HCT116 (cell line): ENCODE measurements at regions not wholly inside any gene's neighbourhood (a gene's known extent, or its start where the extent isn't known, plus 50 kb on each side); places are given as distances from the start of the nearest gene placed in this dataset.

Source experiments
- ATAC-seq: fragments of 200-7000 bp; cut with Tn5 transposase; 2 replicates; pipeline ENCODE4 v1.9.1; 2020; ENCODE audit warnings: mild to moderate bottlenecking, moderate library complexity
- BruUV-seq: library from RNA; stranded (reverse); fragments of 400-500 nt; replicated peaks from 2 replicates; lab custom pipeline; 2021; lab: Mats Ljungman, UMichigan
- CTCF ChIA-PET: fragments of 300-600 bp; sonication (Branson Sonifier 250); formaldehyde crosslinking; loops from one replicate; lab custom pipeline; 2021; ENCODE audit warnings: antibody characterized with exemption; lab: Charles Lee
- POLR2A ChIA-PET: fragments of 300-600, 350-600 bp; sonication (Branson Sonifier 250); formaldehyde crosslinking; loops from one replicate; lab custom pipeline; 2021; ENCODE audit warnings: antibody characterized with exemption; lab: Charles Lee
- RAD21 ChIA-PET, 2 experiments: fragments of 300-600 bp; sonication (Branson Sonifier 250); formaldehyde crosslinking; loops; one replicate each; lab custom pipeline; 2023; ENCODE audit warnings: low total read pairs in 2 of 2; ENCODE audit not compliant: uncharacterized antibody in 2 of 2, unreplicated experiment in 2 of 2, low non-redundant PET in 1 of 2; lab: Charles Lee
- DNase-seq: peaks from one replicate; pipeline ENCODE4 v3.0.0-alpha.2; 2010; ENCODE audit warnings: low read depth, low spot score
- H2AFZ ChIP-seq: fragments of 200-600 bp; shearing (Covaris generic), sonication (generic); 2 replicates; pipeline ENCODE4 v1.6.1; 2017; ENCODE audit warnings: low read depth, mixed run types, mixed read lengths, antibody characterized with exemption, low read length; ENCODE audit not compliant: poor library complexity, severe bottlenecking
- H3K27ac ChIP-seq: 2 replicates; pipeline ENCODE4 v1.5.1; 2012; ENCODE audit warnings: low read depth, low read length
- H3K27me3 ChIP-seq: fragments of 200-600 bp; sonication (generic); 2 replicates; pipeline ENCODE4 v1.6.1; 2016; ENCODE audit warnings: mixed run types, low read length, mixed read lengths; ENCODE audit not compliant: insufficient read depth
- H3K36me3 ChIP-seq, 2 experiments: fragments of 200-500 bp in 1 of 2; fragments of 200-600 bp in 1 of 2; sonication (Bioruptor generic) in 1 of 2; sonication (generic) in 1 of 2; 2 replicates each; pipeline versions ENCODE4 v1.5.1 to v1.6.1; 2014 to 2016; ENCODE audit warnings: low read length in 2 of 2, inconsistent platforms in 1 of 2, mixed read lengths in 1 of 2, mixed run types in 1 of 2; ENCODE audit not compliant: insufficient read depth in 2 of 2, control insufficient read depth in 1 of 2
- H3K4me1 ChIP-seq, 2 experiments: fragments of 200-600 bp in 1 of 2; sonication (generic) in 1 of 2; 2 replicates each; pipeline versions ENCODE4 v1.5.1 to v1.6.1; 2012 to 2017; ENCODE audit warnings: low read length in 2 of 2, inconsistent platforms in 1 of 2, mild to moderate bottlenecking in 1 of 2, mixed read lengths in 1 of 2, mixed run types in 1 of 2, moderate library complexity in 1 of 2; ENCODE audit not compliant: insufficient read depth in 2 of 2, control insufficient read depth in 1 of 2
- H3K4me2 ChIP-seq: fragments of 200-600 bp; sonication (generic); 2 replicates; pipeline ENCODE4 v1.6.1; 2017; ENCODE audit warnings: mixed run types, low read length, mixed read lengths
- H3K4me3 ChIP-seq, 2 experiments: fragments of 200-600 bp in 1 of 2; sonication (generic) in 1 of 2; replicated peaks in 1 of 2; 2 replicates each; pipeline ENCODE4 v1.5.1; 2011 to 2016; ENCODE audit warnings: low read length in 2 of 2, control low read depth in 1 of 2, low read depth in 1 of 2, mild to moderate bottlenecking in 1 of 2, mixed read lengths in 1 of 2, mixed run types in 1 of 2
- H3K79me2 ChIP-seq: fragments of 200-600 bp; sonication (generic); 2 replicates; pipeline ENCODE4 v1.6.1; 2017; ENCODE audit warnings: mild to moderate bottlenecking, mixed run types, low read length, moderate library complexity, mixed read lengths; ENCODE audit not compliant: insufficient read depth
- H3K9ac ChIP-seq: fragments of 200-600 bp; sonication (generic); 2 replicates; pipeline ENCODE4 v1.6.1; 2016; ENCODE audit warnings: low read length, mixed read lengths
- H3K9me2 ChIP-seq: fragments of 200-600 bp; sonication (generic), shearing (Covaris generic); 2 replicates; pipeline ENCODE4 v1.6.1; 2017; ENCODE audit warnings: mixed run types, mild to moderate bottlenecking, moderate library complexity; ENCODE audit not compliant: insufficient read depth
- H3K9me3 ChIP-seq, 2 experiments: fragments of 200-500 bp in 1 of 2; fragments of 200-600 bp in 1 of 2; sonication (Bioruptor generic) in 1 of 2; sonication (generic) in 1 of 2; 2 replicates each; pipeline ENCODE4 v1.6.1; 2014 to 2017; ENCODE audit warnings: low read length in 2 of 2, mixed read lengths in 2 of 2, inconsistent platforms in 1 of 2, low read depth in 1 of 2, mild to moderate bottlenecking in 1 of 2, mixed run types in 1 of 2, moderate library complexity in 1 of 2; ENCODE audit not compliant: control insufficient read depth in 1 of 2, insufficient read depth in 1 of 2
- H4K20me1 ChIP-seq: fragments of 200-600 bp; sonication (generic), shearing (Covaris generic); 2 replicates; pipeline ENCODE4 v1.6.1; 2017; ENCODE audit warnings: mixed run types, mild to moderate bottlenecking, moderate library complexity; ENCODE audit not compliant: insufficient read depth
- CEBPB ChIP-seq: IDR thresholded peaks from 2 replicates; pipeline ENCODE4 v1.6.1; 2012; ENCODE audit warnings: low read depth
- EGR1 ChIP-seq: IDR thresholded peaks from 2 replicates; pipeline ENCODE4 v1.6.1; 2012; ENCODE audit warnings: low read depth
- ELF1 ChIP-seq: IDR thresholded peaks from 2 replicates; pipeline ENCODE4 v1.6.1; 2012; ENCODE audit warnings: low read depth, borderline replicate concordance
- EZH2 ChIP-seq: fragments of 200-600 bp; sonication (generic); IDR thresholded peaks from 2 replicates; pipeline ENCODE4 v1.6.1; 2017; ENCODE audit warnings: antibody characterized with exemption, mixed run types
- EZH2phosphoT487 ChIP-seq: fragments of 200-600 bp; IDR thresholded peaks from 2 replicates; pipeline ENCODE4 v1.6.1; 2018; ENCODE audit warnings: antibody characterized with exemption, borderline replicate concordance
- POLR2AphosphoS5 ChIP-seq: IDR thresholded peaks from 2 replicates; pipeline ENCODE4 v1.6.1; 2011; ENCODE audit warnings: mild to moderate bottlenecking, low read depth, low read length, moderate library complexity
- RAD21 ChIP-seq: IDR thresholded peaks from 2 replicates; pipeline ENCODE4 v1.6.1; 2012; ENCODE audit warnings: low read depth, mild to moderate bottlenecking
- SIN3A ChIP-seq: IDR thresholded peaks from 2 replicates; pipeline ENCODE4 v1.6.1; 2012; ENCODE audit warnings: low read depth
- SP1 ChIP-seq: IDR thresholded peaks from 2 replicates; pipeline ENCODE4 v1.6.1; 2012; ENCODE audit warnings: low read depth
- SRF ChIP-seq: IDR thresholded peaks from 2 replicates; pipeline ENCODE4 v1.6.1; 2012; ENCODE audit warnings: low read depth
- YY1 ChIP-seq: IDR thresholded peaks from 2 replicates; pipeline ENCODE4 v1.6.1; 2011; ENCODE audit warnings: low read length, low read depth, moderate library complexity, mild to moderate bottlenecking; ENCODE audit not compliant: insufficient replicate concordance; ENCODE audit errors: extremely low read depth
- ZNF274 ChIP-seq: fragments of 200-500 bp; sonication (Bioruptor generic); IDR thresholded peaks from 2 replicates; pipeline ENCODE4 v1.6.1; 2014; ENCODE audit warnings: mild to moderate bottlenecking, low read depth, low read length, inconsistent platforms
- intact Hi-C: fragments of 100-400 bp; cut with micrococcal nuclease; formaldehyde crosslinking; loops from 2 replicates; pipeline ENCODE4 v1.10.0; 2022
- TF ChIP-seq, protein P1 (sequence below): IDR thresholded peaks from 2 replicates; pipeline ENCODE4 v1.6.1; 2012
- TF ChIP-seq, protein P2 (sequence below): IDR thresholded peaks from 2 replicates; pipeline ENCODE4 v1.6.1; 2011; ENCODE audit warnings: mild to moderate bottlenecking, low read length, moderate library complexity; ENCODE audit not compliant: insufficient replicate concordance; ENCODE audit errors: extremely low read depth
- TF ChIP-seq, protein P3 (sequence below): IDR thresholded peaks from 2 replicates; pipeline ENCODE4 v1.6.1; 2012
- TF ChIP-seq, protein P4 (sequence below): IDR thresholded peaks from 2 replicates; pipeline ENCODE4 v1.6.1; 2012; ENCODE audit warnings: low read depth

DNA sequence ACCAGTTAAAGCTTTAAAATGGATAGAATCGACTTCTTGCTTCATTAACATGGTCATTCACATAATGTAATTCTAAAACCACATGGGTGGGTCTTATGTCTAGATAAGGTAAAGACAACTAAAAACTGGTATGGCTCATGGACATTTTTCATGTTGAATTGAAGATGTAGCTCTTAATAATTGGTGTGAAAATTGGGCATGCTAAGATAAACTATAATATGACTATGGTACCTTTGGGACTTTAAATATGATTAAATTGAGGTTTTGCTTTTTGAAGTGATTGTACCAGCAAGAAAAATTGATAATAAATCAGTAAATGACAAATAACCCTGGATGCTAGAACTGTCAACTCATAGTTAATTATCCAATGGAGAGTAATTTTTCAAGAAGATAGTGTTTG lies 710.7 kb upstream of the PTPRD start:
- no peaks in the 10 kb centered on the region for H3K36me3 ChIP-seq
- no peaks in the 10 kb centered on the region for H3K4me1 ChIP-seq
- TF ChIP-seq EZH2 (no peak), SP1 (no peak), CEBPB (no peak), RAD21 (no peak), ELF1 (no peak), SIN3A (no peak)
- TF ChIP-seq, protein P1, sequence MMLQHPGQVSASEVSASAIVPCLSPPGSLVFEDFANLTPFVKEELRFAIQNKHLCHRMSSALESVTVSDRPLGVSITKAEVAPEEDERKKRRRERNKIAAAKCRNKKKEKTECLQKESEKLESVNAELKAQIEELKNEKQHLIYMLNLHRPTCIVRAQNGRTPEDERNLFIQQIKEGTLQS: no peak
- TF ChIP-seq, protein P2, sequence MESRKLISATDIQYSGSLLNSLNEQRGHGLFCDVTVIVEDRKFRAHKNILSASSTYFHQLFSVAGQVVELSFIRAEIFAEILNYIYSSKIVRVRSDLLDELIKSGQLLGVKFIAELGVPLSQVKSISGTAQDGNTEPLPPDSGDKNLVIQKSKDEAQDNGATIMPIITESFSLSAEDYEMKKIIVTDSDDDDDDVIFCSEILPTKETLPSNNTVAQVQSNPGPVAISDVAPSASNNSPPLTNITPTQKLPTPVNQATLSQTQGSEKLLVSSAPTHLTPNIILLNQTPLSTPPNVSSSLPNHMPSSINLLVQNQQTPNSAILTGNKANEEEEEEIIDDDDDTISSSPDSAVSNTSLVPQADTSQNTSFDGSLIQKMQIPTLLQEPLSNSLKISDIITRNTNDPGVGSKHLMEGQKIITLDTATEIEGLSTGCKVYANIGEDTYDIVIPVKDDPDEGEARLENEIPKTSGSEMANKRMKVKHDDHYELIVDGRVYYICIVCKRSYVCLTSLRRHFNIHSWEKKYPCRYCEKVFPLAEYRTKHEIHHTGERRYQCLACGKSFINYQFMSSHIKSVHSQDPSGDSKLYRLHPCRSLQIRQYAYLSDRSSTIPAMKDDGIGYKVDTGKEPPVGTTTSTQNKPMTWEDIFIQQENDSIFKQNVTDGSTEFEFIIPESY: no peak
- TF ChIP-seq, protein P3, sequence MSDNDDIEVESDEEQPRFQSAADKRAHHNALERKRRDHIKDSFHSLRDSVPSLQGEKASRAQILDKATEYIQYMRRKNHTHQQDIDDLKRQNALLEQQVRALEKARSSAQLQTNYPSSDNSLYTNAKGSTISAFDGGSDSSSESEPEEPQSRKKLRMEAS: no peak
- intact Hi-C loops: no loop called here
- H3K27me3 ChIP-seq: no peaks in the 10 kb centered on the region
- no peaks in the 10 kb centered on the region for H3K79me2 ChIP-seq
- no peaks in the 10 kb centered on the region for H4K20me1 ChIP-seq
- ATAC-seq (no peak), DNase-seq (no peak)
- ChIA-PET RAD21 (no interaction called here), POLR2A (no interaction called here), CTCF (no interaction called here)
- peaks cover 0 to 20% of the 10 kb centered on the region in 2 experiments; a peak in 1 of 4 replicates for H3K9me3 ChIP-seq
- H3K27ac ChIP-seq: no peak overlapping the region
- no peak overlapping the region for H3K4me2 ChIP-seq
- no peak overlapping the region for H3K9ac ChIP-seq
- no peak overlapping the region for H2AFZ ChIP-seq
- H3K9me2 ChIP-seq: no peaks in the 10 kb centered on the region
- no peak overlapping the region for H3K4me3 ChIP-seq
- no TSS peak for BruUV-seq

DNA sequence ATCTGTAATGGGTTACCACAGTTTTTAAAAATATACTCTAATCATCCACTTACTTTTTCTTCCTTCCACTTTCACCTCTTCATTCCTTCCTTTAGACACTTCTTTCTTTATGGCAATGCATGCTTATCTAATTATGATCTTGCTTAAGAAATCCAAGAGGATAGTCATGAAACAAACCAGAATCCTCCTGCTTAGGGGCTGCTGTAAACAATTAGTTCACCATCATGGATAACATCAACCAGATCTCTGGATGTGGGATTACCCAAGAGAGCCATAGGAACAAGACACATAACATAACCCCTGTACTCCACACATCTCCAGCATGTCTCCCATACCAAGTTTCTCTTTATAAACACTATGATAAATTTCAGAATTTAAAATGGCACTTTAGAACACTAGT lies 713.4 kb upstream of the PTPRD start:
- no peak for DNase-seq
- no peaks in the 10 kb centered on the region for H3K36me3 ChIP-seq
- ChIA-PET CTCF (no interaction called here), RAD21 (no interaction called here), POLR2A (no interaction called here)
- no peaks in the 10 kb centered on the region for H4K20me1 ChIP-seq
- ATAC-seq: no peak
- intact Hi-C loops: no loop called here
- H3K9ac ChIP-seq: no peak overlapping the region
- H3K9me2 ChIP-seq: no peaks in the 10 kb centered on the region
- no peak overlapping the region for H3K27ac ChIP-seq
- no peak overlapping the region for H2AFZ ChIP-seq
- no peak overlapping the region for H3K4me2 ChIP-seq
- no TSS peak for BruUV-seq
- no peaks in the 10 kb centered on the region for H3K79me2 ChIP-seq
- peaks cover 3 to 22% of the 10 kb centered on the region in 2 experiments; a peak in 3 of 4 replicates for H3K9me3 ChIP-seq
- H3K4me1 ChIP-seq: no peaks in the 10 kb centered on the region
- no peak overlapping the region for H3K4me3 ChIP-seq
- H3K27me3 ChIP-seq: no peaks in the 10 kb centered on the region
- TF ChIP-seq EZH2phosphoT487 (no peak), SRF (no peak), RAD21 (no peak), POLR2AphosphoS5 (no peak), ZNF274 (no peak), EGR1 (no peak), YY1 (no peak), EZH2 (no peak)
- TF ChIP-seq, protein P4, sequence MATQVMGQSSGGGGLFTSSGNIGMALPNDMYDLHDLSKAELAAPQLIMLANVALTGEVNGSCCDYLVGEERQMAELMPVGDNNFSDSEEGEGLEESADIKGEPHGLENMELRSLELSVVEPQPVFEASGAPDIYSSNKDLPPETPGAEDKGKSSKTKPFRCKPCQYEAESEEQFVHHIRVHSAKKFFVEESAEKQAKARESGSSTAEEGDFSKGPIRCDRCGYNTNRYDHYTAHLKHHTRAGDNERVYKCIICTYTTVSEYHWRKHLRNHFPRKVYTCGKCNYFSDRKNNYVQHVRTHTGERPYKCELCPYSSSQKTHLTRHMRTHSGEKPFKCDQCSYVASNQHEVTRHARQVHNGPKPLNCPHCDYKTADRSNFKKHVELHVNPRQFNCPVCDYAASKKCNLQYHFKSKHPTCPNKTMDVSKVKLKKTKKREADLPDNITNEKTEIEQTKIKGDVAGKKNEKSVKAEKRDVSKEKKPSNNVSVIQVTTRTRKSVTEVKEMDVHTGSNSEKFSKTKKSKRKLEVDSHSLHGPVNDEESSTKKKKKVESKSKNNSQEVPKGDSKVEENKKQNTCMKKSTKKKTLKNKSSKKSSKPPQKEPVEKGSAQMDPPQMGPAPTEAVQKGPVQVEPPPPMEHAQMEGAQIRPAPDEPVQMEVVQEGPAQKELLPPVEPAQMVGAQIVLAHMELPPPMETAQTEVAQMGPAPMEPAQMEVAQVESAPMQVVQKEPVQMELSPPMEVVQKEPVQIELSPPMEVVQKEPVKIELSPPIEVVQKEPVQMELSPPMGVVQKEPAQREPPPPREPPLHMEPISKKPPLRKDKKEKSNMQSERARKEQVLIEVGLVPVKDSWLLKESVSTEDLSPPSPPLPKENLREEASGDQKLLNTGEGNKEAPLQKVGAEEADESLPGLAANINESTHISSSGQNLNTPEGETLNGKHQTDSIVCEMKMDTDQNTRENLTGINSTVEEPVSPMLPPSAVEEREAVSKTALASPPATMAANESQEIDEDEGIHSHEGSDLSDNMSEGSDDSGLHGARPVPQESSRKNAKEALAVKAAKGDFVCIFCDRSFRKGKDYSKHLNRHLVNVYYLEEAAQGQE: no peak
- TF ChIP-seq, protein P3: no peak
